KMS-11 (cell line): ENCODE measurements at regions not wholly inside any gene's neighbourhood (a gene's known extent, or its start where the extent isn't known, plus 50 kb on each side); places are given as distances from the start of the nearest gene placed in this dataset.

ENCODE experiments used
- H2AFZ ChIP-seq: fragments of 200-600 bp; sonication (generic); 2 replicates; pipeline ENCODE4 v1.6.1; 2016; ENCODE audit warnings: antibody characterized with exemption, mixed run types, low read depth
- H3K27ac ChIP-seq: fragments of 200-600 bp; sonication (generic); 2 replicates; pipeline ENCODE4 v1.6.1; 2016; ENCODE audit warnings: mild to moderate bottlenecking, mixed run types
- H3K27me3 ChIP-seq: fragments of 200-600 bp; sonication (generic); 2 replicates; pipeline ENCODE4 v1.6.1; 2017; ENCODE audit warnings: mild to moderate bottlenecking, low read depth, mixed run types, moderate library complexity; ENCODE audit not compliant: insufficient read depth
- H3K36me3 ChIP-seq: fragments of 200-600 bp; sonication (generic); 2 replicates; pipeline ENCODE4 v1.6.1; 2017; ENCODE audit warnings: mild to moderate bottlenecking, mixed run types; ENCODE audit not compliant: insufficient read depth
- H3K4me1 ChIP-seq: fragments of 200-600 bp; sonication (generic); 2 replicates; pipeline ENCODE4 v1.6.1; 2016; ENCODE audit warnings: mild to moderate bottlenecking, low read depth, mixed run types; ENCODE audit not compliant: poor library complexity, severe bottlenecking
- H3K4me2 ChIP-seq: fragments of 200-600 bp; sonication (generic); 2 replicates; pipeline ENCODE4 v1.7.0; 2016; ENCODE audit warnings: mild to moderate bottlenecking, mixed run types
- H3K4me3 ChIP-seq: fragments of 200-600 bp; sonication (generic); IDR thresholded peaks from 2 replicates; pipeline ENCODE4 v1.6.1; 2017; ENCODE audit warnings: low read depth, low read length, mixed read lengths; ENCODE audit not compliant: insufficient read depth
- H3K79me2 ChIP-seq: fragments of 200-600 bp; sonication (generic); 2 replicates; pipeline ENCODE4 v1.6.1; 2016; ENCODE audit warnings: low read depth, mixed run types; ENCODE audit not compliant: insufficient read depth
- H3K9ac ChIP-seq: fragments of 200-600 bp; sonication (generic); 2 replicates; pipeline ENCODE4 v1.6.1; 2016; ENCODE audit warnings: mild to moderate bottlenecking, mixed run types
- H4K20me1 ChIP-seq: fragments of 200-600 bp; sonication (generic); 2 replicates; pipeline ENCODE4 v1.6.1; 2016; ENCODE audit warnings: mild to moderate bottlenecking, mixed run types; ENCODE audit not compliant: insufficient read depth
- TF ChIP-seq, protein P1 (sequence below): fragments of 200-600 bp; sonication (generic); conservative IDR thresholded peaks from 2 replicates; pipeline ENCODE4 v1.6.1; 2017; ENCODE audit warnings: low read depth, mild to moderate bottlenecking, antibody characterized with exemption, low read length, moderate library complexity, mixed read lengths

DNA sequence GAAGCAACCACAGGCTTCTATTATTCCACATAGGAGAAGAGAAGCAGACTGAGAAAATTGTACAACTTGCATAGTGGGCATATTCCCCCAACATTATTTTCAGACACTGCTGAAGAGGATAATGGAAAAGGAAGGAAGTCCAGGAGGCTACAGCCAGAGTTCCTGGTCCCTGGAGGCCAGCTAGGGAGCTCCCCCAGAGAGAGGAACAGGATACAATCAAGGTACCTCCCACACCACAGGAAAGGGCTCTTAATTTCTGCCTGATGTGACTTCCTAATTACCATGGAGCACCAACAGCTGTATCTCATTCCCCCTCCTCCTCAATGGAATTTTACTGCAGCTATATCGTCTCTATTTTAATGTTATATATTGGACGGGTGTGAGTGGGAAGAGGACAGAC, 594.3 kb upstream of the NRSN1 start:
- no peaks in the 10 kb centered on the region for H3K79me2 ChIP-seq
- H3K27me3 ChIP-seq: no peaks in the 10 kb centered on the region
- TF ChIP-seq, protein P1, sequence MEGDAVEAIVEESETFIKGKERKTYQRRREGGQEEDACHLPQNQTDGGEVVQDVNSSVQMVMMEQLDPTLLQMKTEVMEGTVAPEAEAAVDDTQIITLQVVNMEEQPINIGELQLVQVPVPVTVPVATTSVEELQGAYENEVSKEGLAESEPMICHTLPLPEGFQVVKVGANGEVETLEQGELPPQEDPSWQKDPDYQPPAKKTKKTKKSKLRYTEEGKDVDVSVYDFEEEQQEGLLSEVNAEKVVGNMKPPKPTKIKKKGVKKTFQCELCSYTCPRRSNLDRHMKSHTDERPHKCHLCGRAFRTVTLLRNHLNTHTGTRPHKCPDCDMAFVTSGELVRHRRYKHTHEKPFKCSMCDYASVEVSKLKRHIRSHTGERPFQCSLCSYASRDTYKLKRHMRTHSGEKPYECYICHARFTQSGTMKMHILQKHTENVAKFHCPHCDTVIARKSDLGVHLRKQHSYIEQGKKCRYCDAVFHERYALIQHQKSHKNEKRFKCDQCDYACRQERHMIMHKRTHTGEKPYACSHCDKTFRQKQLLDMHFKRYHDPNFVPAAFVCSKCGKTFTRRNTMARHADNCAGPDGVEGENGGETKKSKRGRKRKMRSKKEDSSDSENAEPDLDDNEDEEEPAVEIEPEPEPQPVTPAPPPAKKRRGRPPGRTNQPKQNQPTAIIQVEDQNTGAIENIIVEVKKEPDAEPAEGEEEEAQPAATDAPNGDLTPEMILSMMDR: no peak
- H2AFZ ChIP-seq: no peak overlapping the region
- no peak overlapping the region for H3K4me2 ChIP-seq
- no peaks in the 10 kb centered on the region for H3K4me1 ChIP-seq
- no peak overlapping the region for H3K4me3 ChIP-seq
- H4K20me1 ChIP-seq: no peaks in the 10 kb centered on the region
- H3K36me3 ChIP-seq: no peaks in the 10 kb centered on the region
- H3K9ac ChIP-seq: no peak overlapping the region
- no peak overlapping the region for H3K27ac ChIP-seq

DNA sequence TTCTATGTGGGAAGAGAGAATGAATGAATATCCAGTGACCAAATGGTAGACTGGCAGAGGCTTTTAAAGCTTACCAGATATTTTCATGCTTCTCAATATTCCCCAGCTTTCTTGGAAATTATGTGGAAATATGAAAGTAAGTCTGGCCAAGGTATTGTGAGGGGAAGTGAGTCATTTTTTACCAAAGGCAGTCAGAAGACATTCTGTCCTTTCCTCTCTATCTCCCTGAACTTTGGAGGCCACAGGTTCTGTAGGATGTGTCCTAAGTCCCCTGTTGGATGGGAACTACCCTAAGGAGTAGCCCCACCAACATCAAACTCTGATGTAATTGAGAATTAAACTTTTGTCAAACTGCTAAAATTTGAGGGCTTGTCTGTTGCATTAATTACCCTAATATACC, 593.8 kb upstream of the NRSN1 start:
- Histone ChIP-seq H3K36me3 (no peaks in the 10 kb centered on the region), H3K4me3 (no peak overlapping the region), H3K4me1 (no peaks in the 10 kb centered on the region), H4K20me1 (no peaks in the 10 kb centered on the region), H3K9ac (no peak overlapping the region), H3K79me2 (no peaks in the 10 kb centered on the region), H3K27ac (no peak overlapping the region), H3K27me3 (no peaks in the 10 kb centered on the region), H2AFZ (no peak overlapping the region), H3K4me2 (no peak overlapping the region)
- TF ChIP-seq, protein P1: no peak

DNA sequence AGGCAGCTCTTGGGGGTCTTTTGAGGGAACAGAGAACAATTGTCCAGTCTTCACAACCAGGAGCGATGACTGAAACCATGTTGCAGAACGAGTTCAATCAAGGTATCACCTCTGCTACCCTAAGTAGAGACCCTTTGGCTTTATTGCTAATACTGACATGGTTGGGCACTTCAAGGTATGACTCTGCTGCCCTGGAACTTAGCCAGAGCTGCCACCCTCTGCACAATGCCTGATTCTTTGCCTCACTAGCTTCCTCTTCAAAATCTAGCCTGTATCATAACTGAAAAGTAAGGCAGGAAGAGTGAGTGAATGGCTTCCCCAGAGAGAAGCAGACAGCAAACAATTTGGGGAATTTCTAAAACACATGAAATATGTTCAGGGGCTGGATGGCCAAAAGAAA, 592.7 kb upstream of the NRSN1 start:
- no peak overlapping the region for H2AFZ ChIP-seq

DNA sequence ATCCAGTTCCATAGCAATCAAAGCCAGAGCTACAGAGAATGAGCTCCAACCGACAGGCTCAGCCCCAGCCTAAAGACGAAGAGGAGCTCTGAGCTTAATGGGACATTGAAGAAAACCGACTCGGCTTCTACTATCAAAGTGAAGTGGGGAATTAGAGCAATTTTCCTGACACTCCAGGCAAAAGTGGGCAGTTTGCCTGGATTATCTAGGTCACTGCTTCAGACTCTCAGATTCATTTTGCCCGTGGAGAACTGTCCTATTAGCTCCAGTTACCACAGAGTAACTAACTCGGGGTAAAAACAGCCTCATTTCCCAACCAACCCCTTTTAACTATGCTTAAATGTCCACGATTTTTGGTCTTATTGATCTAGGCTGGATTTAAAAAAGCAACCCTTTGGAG, 592.1 kb upstream of the NRSN1 start:
- H3K36me3 ChIP-seq: no peaks in the 10 kb centered on the region
- no peak overlapping the region for H3K27ac ChIP-seq
- H3K9ac ChIP-seq: no peak overlapping the region
- H2AFZ ChIP-seq: no peak overlapping the region
- no peaks in the 10 kb centered on the region for H3K79me2 ChIP-seq
- TF ChIP-seq, protein P1: no peak
- H3K4me2 ChIP-seq: no peak overlapping the region
- no peaks in the 10 kb centered on the region for H3K27me3 ChIP-seq
- no peaks in the 10 kb centered on the region for H4K20me1 ChIP-seq
- no peaks in the 10 kb centered on the region for H3K4me1 ChIP-seq
- H3K4me3 ChIP-seq: no peak overlapping the region

More for the DNA sequence above, 592.7 kb upstream of the NRSN1 start:
- Histone ChIP-seq H4K20me1 (no peaks in the 10 kb centered on the region), H3K4me1 (no peaks in the 10 kb centered on the region), H3K4me3 (no peak overlapping the region), H3K79me2 (no peaks in the 10 kb centered on the region), H3K4me2 (no peak overlapping the region), H3K27ac (no peak overlapping the region), H3K36me3 (no peaks in the 10 kb centered on the region), H3K9ac (no peak overlapping the region), H3K27me3 (no peaks in the 10 kb centered on the region)
- TF ChIP-seq, protein P1: no peak

DNA sequence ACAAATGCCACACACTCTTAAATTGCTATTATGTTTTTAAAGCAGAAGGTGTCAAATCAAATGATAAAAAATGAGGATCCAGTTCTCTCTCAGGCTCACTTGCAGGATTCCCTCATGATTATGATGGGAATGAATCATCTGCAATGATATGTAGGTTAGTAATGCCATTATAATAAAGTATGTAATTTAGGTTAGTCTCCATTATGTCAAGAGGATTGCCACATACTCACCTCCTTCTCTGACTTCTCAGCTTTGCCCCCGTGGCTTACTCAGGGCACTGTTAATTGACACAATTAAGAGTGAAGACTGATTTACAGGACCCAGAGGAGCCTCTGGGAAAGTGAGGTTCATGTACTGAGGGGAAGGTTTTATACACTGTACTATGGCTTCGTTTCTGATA, 591.7 kb upstream of the NRSN1 start:
- Histone ChIP-seq H2AFZ (no peak overlapping the region), H3K27ac (no peak overlapping the region), H4K20me1 (no peaks in the 10 kb centered on the region)

More for the DNA sequence above, 591.7 kb upstream of the NRSN1 start:
- no peaks in the 10 kb centered on the region for H3K27me3 ChIP-seq
- no peaks in the 10 kb centered on the region for H3K79me2 ChIP-seq
- no peak overlapping the region for H3K4me2 ChIP-seq
- no peaks in the 10 kb centered on the region for H3K4me1 ChIP-seq
- TF ChIP-seq, protein P1: no peak
- H3K4me3 ChIP-seq: no peak overlapping the region
- H3K36me3 ChIP-seq: no peaks in the 10 kb centered on the region
- H3K9ac ChIP-seq: no peak overlapping the region
